ENCODE measurements at regions not wholly inside any gene's neighbourhood (a gene's known extent, or its start where the extent isn't known, plus 50 kb on each side); places are given as distances from the start of the nearest gene placed in this dataset.

GRCh38 chr6:44030812-44031454 lies 96.3 kb downstream of the MRPL14 start:
- H3K4me3 Mint-ChIP-seq: no peak overlapping the region
- no peaks in the 10 kb centered on the region for H3K9me3 Mint-ChIP-seq
- peaks cover 17% of the 10 kb centered on the region for H3K4me1 Mint-ChIP-seq
- H3K27me3 Mint-ChIP-seq (ENCODE audit: low read depth): no peaks in the 10 kb centered on the region
- no peak for TF ChIP-seq CTCF (IDR thresholded peaks at IDR 0.05; ENCODE audit: unreplicated experiment)
- H3K36me3 Mint-ChIP-seq: no peaks in the 10 kb centered on the region
- H3K27ac Mint-ChIP-seq: no peak overlapping the region
- DNase-seq (ENCODE audit: low spot score in 2 of 2, unreplicated experiment in 2 of 2): no peak

GRCh38 chr6:44029444-44030185 lies 97.6 kb downstream of the MRPL14 start:
- no peak overlapping the region for H3K27ac Mint-ChIP-seq
- no peak overlapping the region for H3K4me3 Mint-ChIP-seq
- no peaks in the 10 kb centered on the region for H3K36me3 Mint-ChIP-seq
- H3K4me1 Mint-ChIP-seq: peaks cover 30% of the 10 kb centered on the region
- H3K27me3 Mint-ChIP-seq (ENCODE audit: low read depth): no peaks in the 10 kb centered on the region
- no peak for DNase-seq (ENCODE audit: low spot score in 2 of 2, unreplicated experiment in 2 of 2)
- no peaks in the 10 kb centered on the region for H3K9me3 Mint-ChIP-seq
- TF ChIP-seq CTCF (IDR thresholded peaks at IDR 0.05; ENCODE audit: unreplicated experiment): no peak

GRCh38 chr6:44028789-44029310 lies 98.4 kb downstream of the MRPL14 start:
- Mint-ChIP-seq H3K9me3 (no peaks in the 10 kb centered on the region), H3K36me3 (no peaks in the 10 kb centered on the region), H3K4me3 (no peak overlapping the region), H3K27me3 (ENCODE audit: low read depth) (no peaks in the 10 kb centered on the region), H3K4me1 (peaks cover 31% of the 10 kb centered on the region), H3K27ac (no peak overlapping the region)
- no peak for DNase-seq (ENCODE audit: low spot score in 2 of 2, unreplicated experiment in 2 of 2)
- TF ChIP-seq CTCF (IDR thresholded peaks at IDR 0.05; ENCODE audit: unreplicated experiment): no peak

- DNase-seq (ENCODE audit: low spot score in 2 of 2, unreplicated experiment in 2 of 2): no peak
- H3K4me1 Mint-ChIP-seq: peaks cover 28% of the 10 kb centered on the region
- no peak for TF ChIP-seq CTCF (IDR thresholded peaks at IDR 0.05; ENCODE audit: unreplicated experiment)
- H3K4me3 Mint-ChIP-seq: no peak overlapping the region
- no peaks in the 10 kb centered on the region for H3K36me3 Mint-ChIP-seq
- H3K9me3 Mint-ChIP-seq: no peaks in the 10 kb centered on the region
- H3K27me3 Mint-ChIP-seq (ENCODE audit: low read depth): no peaks in the 10 kb centered on the region
- no peak overlapping the region for H3K27ac Mint-ChIP-seq
Measured at GRCh38 chr6:44025226-44025625, 102.0 kb downstream of the MRPL14 start.

GRCh38 chr6:44024574-44025219 lies 102.6 kb downstream of the MRPL14 start:
- Mint-ChIP-seq H3K4me1 (peaks cover 33% of the 10 kb centered on the region), H3K27ac (no peak overlapping the region), H3K4me3 (no peak overlapping the region), H3K9me3 (no peaks in the 10 kb centered on the region), H3K36me3 (no peaks in the 10 kb centered on the region), H3K27me3 (ENCODE audit: low read depth) (no peaks in the 10 kb centered on the region)
- DNase-seq (ENCODE audit: low spot score in 2 of 2, unreplicated experiment in 2 of 2): no peak
- TF ChIP-seq CTCF (IDR thresholded peaks at IDR 0.05; ENCODE audit: unreplicated experiment): no peak
